Keratinocyte (primary cell): ENCODE measurements at regions not wholly inside any gene's neighbourhood (a gene's known extent, or its start where the extent isn't known, plus 50 kb on each side); places are given as distances from the start of the nearest gene placed in this dataset.

Experiments
- EZH2 ChIP-seq: IDR thresholded peaks from one replicate; pipeline ENCODE4 v1.6.1; 2012; ENCODE audit warnings: inconsistent platforms, mild to moderate bottlenecking, low read length, moderate library complexity
- TF ChIP-seq, protein P1 (sequence below), 3 experiments: IDR thresholded peaks in 1 of 3; conservative IDR thresholded peaks in 1 of 3; optimal IDR thresholded peaks in 1 of 3; 2 replicates in 2 of 3; 3 replicates in 1 of 3; pipeline versions ENCODE3 to v1.5.1; 2011; ENCODE audit warnings: low read length in 3 of 3, mild to moderate bottlenecking in 3 of 3, moderate library complexity in 2 of 3, control low read depth in 1 of 3, inconsistent platforms in 1 of 3; ENCODE audit not compliant: insufficient read depth in 2 of 3; ENCODE audit errors: extremely low read depth in 1 of 3

- TF ChIP-seq, protein P1, sequence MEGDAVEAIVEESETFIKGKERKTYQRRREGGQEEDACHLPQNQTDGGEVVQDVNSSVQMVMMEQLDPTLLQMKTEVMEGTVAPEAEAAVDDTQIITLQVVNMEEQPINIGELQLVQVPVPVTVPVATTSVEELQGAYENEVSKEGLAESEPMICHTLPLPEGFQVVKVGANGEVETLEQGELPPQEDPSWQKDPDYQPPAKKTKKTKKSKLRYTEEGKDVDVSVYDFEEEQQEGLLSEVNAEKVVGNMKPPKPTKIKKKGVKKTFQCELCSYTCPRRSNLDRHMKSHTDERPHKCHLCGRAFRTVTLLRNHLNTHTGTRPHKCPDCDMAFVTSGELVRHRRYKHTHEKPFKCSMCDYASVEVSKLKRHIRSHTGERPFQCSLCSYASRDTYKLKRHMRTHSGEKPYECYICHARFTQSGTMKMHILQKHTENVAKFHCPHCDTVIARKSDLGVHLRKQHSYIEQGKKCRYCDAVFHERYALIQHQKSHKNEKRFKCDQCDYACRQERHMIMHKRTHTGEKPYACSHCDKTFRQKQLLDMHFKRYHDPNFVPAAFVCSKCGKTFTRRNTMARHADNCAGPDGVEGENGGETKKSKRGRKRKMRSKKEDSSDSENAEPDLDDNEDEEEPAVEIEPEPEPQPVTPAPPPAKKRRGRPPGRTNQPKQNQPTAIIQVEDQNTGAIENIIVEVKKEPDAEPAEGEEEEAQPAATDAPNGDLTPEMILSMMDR (optimal IDR thresholded peaks at IDR 0.05 in 1 of 3, IDR thresholded peaks at IDR 0.05 in 1 of 3, conservative IDR thresholded peaks at IDR 0.05 in 1 of 3; ENCODE audit: extremely low read depth in 1 of 3, insufficient read depth in 2 of 3, low read length in 3 of 3): no peak
- TF ChIP-seq EZH2: no peak
Observed at GRCh38 chr18:4593459-4593858, 138.4 kb upstream of the DLGAP1 start.
